HL-60 (cell line): ENCODE measurements at regions not wholly inside any gene's neighbourhood (a gene's known extent, or its start where the extent isn't known, plus 50 kb on each side); places are given as distances from the start of the nearest gene placed in this dataset.

ENCODE experiments used
- CTCF ChIP-seq: IDR thresholded peaks from one replicate; pipeline ENCODE4 v1.5.1; 2011; ENCODE audit warnings: low read length, control low read depth, inconsistent platforms; ENCODE audit not compliant: insufficient read depth
- REST ChIP-seq: IDR thresholded peaks from 2 replicates; pipeline ENCODE4 v1.6.1; 2012; ENCODE audit warnings: low read depth; ENCODE audit not compliant: insufficient replicate concordance

- TF ChIP-seq CTCF (no peak), REST (no peak)
Measured at GRCh38 chr11:69569306-69570200, 71.4 kb upstream of the CCND1 start.
